ENCODE measurements at regions not wholly inside any gene's neighbourhood (a gene's known extent, or its start where the extent isn't known, plus 50 kb on each side); places are given as distances from the start of the nearest gene placed in this dataset.

DNA sequence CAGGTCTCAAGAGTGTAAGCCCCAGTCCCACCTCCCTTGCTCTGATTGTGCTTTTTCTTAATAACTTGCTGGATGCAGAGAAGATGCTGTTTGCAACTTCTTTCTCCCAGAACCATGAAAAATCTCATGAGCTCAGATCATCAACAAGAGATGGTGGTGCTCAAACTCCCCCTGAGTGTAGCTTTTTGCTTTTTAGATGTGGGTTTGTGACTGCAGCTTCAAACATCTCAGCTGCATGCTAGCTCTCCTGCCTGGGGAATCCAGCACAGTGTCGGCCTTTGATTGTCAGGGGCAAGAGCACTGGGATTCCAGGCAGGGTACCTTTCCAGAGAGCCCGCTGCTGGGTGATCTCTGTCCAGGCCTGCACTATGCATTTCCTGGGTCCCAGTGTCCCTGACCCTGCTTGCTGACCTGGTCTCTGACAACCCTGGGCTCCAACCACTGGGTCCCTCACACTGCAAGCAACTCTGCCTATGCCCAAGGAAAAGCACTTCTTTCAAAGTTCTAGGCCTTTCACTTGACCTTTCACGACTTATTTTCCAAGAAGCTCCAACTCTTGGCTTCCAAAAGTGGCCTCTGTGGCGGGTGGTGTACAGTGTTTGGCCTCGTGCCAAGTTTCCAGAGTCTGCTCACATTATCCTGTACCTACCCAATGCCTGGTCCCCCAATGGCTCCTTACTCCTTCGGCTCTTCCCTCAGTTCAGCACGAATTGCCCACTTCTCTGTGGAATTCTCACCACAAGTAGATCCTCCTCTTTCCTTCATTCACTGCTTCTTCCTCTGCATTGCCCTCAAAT, 69.7 kb upstream of the LY86 start:
- TF ChIP-seq EP300 (IDR thresholded peaks at IDR 0.05): no peak
- TF ChIP-seq, protein P1, sequence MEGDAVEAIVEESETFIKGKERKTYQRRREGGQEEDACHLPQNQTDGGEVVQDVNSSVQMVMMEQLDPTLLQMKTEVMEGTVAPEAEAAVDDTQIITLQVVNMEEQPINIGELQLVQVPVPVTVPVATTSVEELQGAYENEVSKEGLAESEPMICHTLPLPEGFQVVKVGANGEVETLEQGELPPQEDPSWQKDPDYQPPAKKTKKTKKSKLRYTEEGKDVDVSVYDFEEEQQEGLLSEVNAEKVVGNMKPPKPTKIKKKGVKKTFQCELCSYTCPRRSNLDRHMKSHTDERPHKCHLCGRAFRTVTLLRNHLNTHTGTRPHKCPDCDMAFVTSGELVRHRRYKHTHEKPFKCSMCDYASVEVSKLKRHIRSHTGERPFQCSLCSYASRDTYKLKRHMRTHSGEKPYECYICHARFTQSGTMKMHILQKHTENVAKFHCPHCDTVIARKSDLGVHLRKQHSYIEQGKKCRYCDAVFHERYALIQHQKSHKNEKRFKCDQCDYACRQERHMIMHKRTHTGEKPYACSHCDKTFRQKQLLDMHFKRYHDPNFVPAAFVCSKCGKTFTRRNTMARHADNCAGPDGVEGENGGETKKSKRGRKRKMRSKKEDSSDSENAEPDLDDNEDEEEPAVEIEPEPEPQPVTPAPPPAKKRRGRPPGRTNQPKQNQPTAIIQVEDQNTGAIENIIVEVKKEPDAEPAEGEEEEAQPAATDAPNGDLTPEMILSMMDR (IDR thresholded peaks at IDR 0.05): no peak
